ENCODE measurements at regions not wholly inside any gene's neighbourhood (a gene's known extent, or its start where the extent isn't known, plus 50 kb on each side); places are given as distances from the start of the nearest gene placed in this dataset.

DNA sequence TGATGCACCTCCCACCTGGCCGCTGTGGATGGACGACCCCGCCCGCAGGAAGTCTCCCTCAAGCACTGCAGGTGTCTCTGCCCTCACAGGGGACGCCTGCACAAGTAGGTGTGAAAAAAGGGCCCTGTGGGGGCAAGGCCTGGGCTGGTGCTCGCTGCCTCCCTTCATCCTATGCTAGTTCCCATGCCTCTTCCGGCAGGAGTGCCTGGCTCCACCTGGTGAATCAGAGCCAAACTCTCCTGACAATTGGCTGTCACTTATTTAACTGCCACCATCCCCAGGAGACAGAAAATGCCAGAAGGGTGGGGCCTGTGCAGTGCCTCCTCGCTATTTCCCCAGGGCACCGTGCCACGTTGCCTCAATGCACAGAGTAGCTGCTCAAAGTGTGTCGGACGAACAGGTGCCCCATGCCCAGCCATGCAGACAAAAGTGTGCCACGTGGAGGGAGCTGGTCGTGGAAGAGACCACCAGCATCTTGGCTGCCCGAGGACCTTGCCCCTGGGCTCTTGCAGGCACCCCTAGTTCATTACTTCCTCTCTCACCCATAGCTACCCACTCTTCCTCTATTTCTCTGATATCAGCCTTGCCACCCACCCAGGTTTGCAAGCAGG, 170.7 kb downstream of the SEC14L1 start:
- TF ChIP-seq, protein P1, sequence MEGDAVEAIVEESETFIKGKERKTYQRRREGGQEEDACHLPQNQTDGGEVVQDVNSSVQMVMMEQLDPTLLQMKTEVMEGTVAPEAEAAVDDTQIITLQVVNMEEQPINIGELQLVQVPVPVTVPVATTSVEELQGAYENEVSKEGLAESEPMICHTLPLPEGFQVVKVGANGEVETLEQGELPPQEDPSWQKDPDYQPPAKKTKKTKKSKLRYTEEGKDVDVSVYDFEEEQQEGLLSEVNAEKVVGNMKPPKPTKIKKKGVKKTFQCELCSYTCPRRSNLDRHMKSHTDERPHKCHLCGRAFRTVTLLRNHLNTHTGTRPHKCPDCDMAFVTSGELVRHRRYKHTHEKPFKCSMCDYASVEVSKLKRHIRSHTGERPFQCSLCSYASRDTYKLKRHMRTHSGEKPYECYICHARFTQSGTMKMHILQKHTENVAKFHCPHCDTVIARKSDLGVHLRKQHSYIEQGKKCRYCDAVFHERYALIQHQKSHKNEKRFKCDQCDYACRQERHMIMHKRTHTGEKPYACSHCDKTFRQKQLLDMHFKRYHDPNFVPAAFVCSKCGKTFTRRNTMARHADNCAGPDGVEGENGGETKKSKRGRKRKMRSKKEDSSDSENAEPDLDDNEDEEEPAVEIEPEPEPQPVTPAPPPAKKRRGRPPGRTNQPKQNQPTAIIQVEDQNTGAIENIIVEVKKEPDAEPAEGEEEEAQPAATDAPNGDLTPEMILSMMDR (conservative IDR thresholded peaks at IDR 0.05 in 1 of 2, IDR thresholded peaks at IDR 0.05 in 1 of 2; ENCODE audit: low read depth in 1 of 2, low read length in 2 of 2): no peak
- no peak for TF ChIP-seq EZH2 (IDR thresholded peaks at IDR 0.05; ENCODE audit: low read length, missing control alignments)
